ENCODE measurements at regions not wholly inside any gene's neighbourhood (a gene's known extent, or its start where the extent isn't known, plus 50 kb on each side); places are given as distances from the start of the nearest gene placed in this dataset.

- ChIA-PET POLR2A (no interaction called here), CTCF (interaction anchor here (1.2 kb wide), 1 partner anchor 16 kb away, joined by 3 read pairs; no protein-coding TSS in a partner anchor)
- no peaks in the 10 kb centered on the region for H3K4me1 Mint-ChIP-seq
- Histone ChIP-seq H3K36me3 (ENCODE audit: insufficient read depth, low read length) (no peaks in the 10 kb centered on the region), H3K27me3 (ENCODE audit: insufficient read depth, low read length, poor library complexity, severe bottlenecking) (no peaks in the 10 kb centered on the region), H3K4me1 (ENCODE audit: insufficient read depth, low read length) (no peaks in the 10 kb centered on the region), H3K27ac (ENCODE audit: low read depth, low read length) (no peak overlapping the region), H3K9me3 (ENCODE audit: low read length) (no peaks in the 10 kb centered on the region), H3K4me3 (ENCODE audit: low read length) (no peak overlapping the region)
- no peaks in the 10 kb centered on the region for H3K36me3 Mint-ChIP-seq
- H3K27ac Mint-ChIP-seq = no peak overlapping the region
- no peaks in the 10 kb centered on the region for H3K9me3 Mint-ChIP-seq
- H3K4me3 Mint-ChIP-seq = no peak overlapping the region
- no peak for DNase-seq
- H3K27me3 Mint-ChIP-seq = peaks cover 11 to 17% of the 10 kb centered on the region in 2 donors
Observed at GRCh38 chr1:13911697-13912619, 212.0 kb downstream of the PRDM2 start.

- H3K36me3 Mint-ChIP-seq = no peaks in the 10 kb centered on the region
- peaks cover 11 to 18% of the 10 kb centered on the region in 2 donors for H3K27me3 Mint-ChIP-seq
- ChIA-PET POLR2A (no interaction called here), CTCF (interaction anchor here (1.2 kb wide), 1 partner anchor 15 kb away, joined by 3 read pairs; no protein-coding TSS in a partner anchor)
- no peaks in the 10 kb centered on the region for H3K4me1 Mint-ChIP-seq
- no peaks in the 10 kb centered on the region for H3K27me3 ChIP-seq (ENCODE audit: insufficient read depth, low read length, poor library complexity, severe bottlenecking)
- no peak overlapping the region for H3K27ac ChIP-seq (ENCODE audit: low read depth, low read length)
- H3K9me3 Mint-ChIP-seq = no peaks in the 10 kb centered on the region
- no peak for DNase-seq
- no peak overlapping the region for H3K4me3 Mint-ChIP-seq
- no peaks in the 10 kb centered on the region for H3K9me3 ChIP-seq (ENCODE audit: low read length)
- no peaks in the 10 kb centered on the region for H3K36me3 ChIP-seq (ENCODE audit: insufficient read depth, low read length)
- no peak overlapping the region for H3K27ac Mint-ChIP-seq
- no peaks in the 10 kb centered on the region for H3K4me1 ChIP-seq (ENCODE audit: insufficient read depth, low read length)
- no peak overlapping the region for H3K4me3 ChIP-seq (ENCODE audit: low read length)
Observed at GRCh38 chr1:13913396-13913795, 213.4 kb downstream of the PRDM2 start.

- no peaks in the 10 kb centered on the region for H3K36me3 Mint-ChIP-seq
- POLR2A ChIA-PET = no interaction called here
- no peaks in the 10 kb centered on the region for H3K27me3 ChIP-seq (ENCODE audit: insufficient read depth, low read length, poor library complexity, severe bottlenecking)
- no peaks in the 10 kb centered on the region for H3K9me3 Mint-ChIP-seq
- no peaks in the 10 kb centered on the region for H3K9me3 ChIP-seq (ENCODE audit: low read length)
- no peak for DNase-seq
- CTCF ChIA-PET = no interaction called here
- H3K4me3 Mint-ChIP-seq = no peak overlapping the region
- H3K27ac Mint-ChIP-seq = no peak overlapping the region
- H3K36me3 ChIP-seq (ENCODE audit: insufficient read depth, low read length) = no peaks in the 10 kb centered on the region
- H3K27ac ChIP-seq (ENCODE audit: low read depth, low read length) = no peak overlapping the region
- H3K4me3 ChIP-seq (ENCODE audit: low read length) = no peak overlapping the region
- no peaks in the 10 kb centered on the region for H3K4me1 ChIP-seq (ENCODE audit: insufficient read depth, low read length)
- no peaks in the 10 kb centered on the region for H3K4me1 Mint-ChIP-seq
- peaks cover 9 to 25% of the 10 kb centered on the region in 2 donors for H3K27me3 Mint-ChIP-seq
Observed at GRCh38 chr1:13916530-13916929, 216.5 kb downstream of the PRDM2 start.

- Histone ChIP-seq H3K27ac (ENCODE audit: low read depth, low read length) (no peak overlapping the region), H3K27me3 (ENCODE audit: insufficient read depth, low read length, poor library complexity, severe bottlenecking) (no peaks in the 10 kb centered on the region), H3K9me3 (ENCODE audit: low read length) (no peaks in the 10 kb centered on the region), H3K36me3 (ENCODE audit: insufficient read depth, low read length) (no peaks in the 10 kb centered on the region), H3K4me1 (ENCODE audit: insufficient read depth, low read length) (no peaks in the 10 kb centered on the region), H3K4me3 (ENCODE audit: low read length) (no peak overlapping the region)
- H3K4me3 Mint-ChIP-seq = no peak overlapping the region
- no peak for DNase-seq
- POLR2A ChIA-PET = no interaction called here
- H3K27me3 Mint-ChIP-seq = peaks cover 7 to 25% of the 10 kb centered on the region in 2 donors
- H3K27ac Mint-ChIP-seq = no peak overlapping the region
- no peaks in the 10 kb centered on the region for H3K36me3 Mint-ChIP-seq
- H3K4me1 Mint-ChIP-seq = no peaks in the 10 kb centered on the region
- H3K9me3 Mint-ChIP-seq = no peaks in the 10 kb centered on the region
- CTCF ChIA-PET = interaction anchor here (0.8 kb wide), 1 partner anchor 21 kb away, joined by 3 read pairs; no protein-coding TSS in a partner anchor
Observed at GRCh38 chr1:13917607-13918006, 217.6 kb downstream of the PRDM2 start.

- Mint-ChIP-seq H3K4me3 (no peak overlapping the region), H3K36me3 (no peaks in the 10 kb centered on the region), H3K9me3 (no peaks in the 10 kb centered on the region), H3K27ac (no peak overlapping the region), H3K4me1 (no peaks in the 10 kb centered on the region), H3K27me3 (peaks cover 7 to 28% of the 10 kb centered on the region in 2 donors)
- no peak for DNase-seq
- CTCF ChIA-PET = no interaction called here
- no peaks in the 10 kb centered on the region for H3K36me3 ChIP-seq (ENCODE audit: insufficient read depth, low read length)
- no peak overlapping the region for H3K27ac ChIP-seq (ENCODE audit: low read depth, low read length)
- no peaks in the 10 kb centered on the region for H3K27me3 ChIP-seq (ENCODE audit: insufficient read depth, low read length, poor library complexity, severe bottlenecking)
- H3K9me3 ChIP-seq (ENCODE audit: low read length) = no peaks in the 10 kb centered on the region
- no peaks in the 10 kb centered on the region for H3K4me1 ChIP-seq (ENCODE audit: insufficient read depth, low read length)
- no peak overlapping the region for H3K4me3 ChIP-seq (ENCODE audit: low read length)
- POLR2A ChIA-PET = no interaction called here
Observed at GRCh38 chr1:13918862-13919261, 218.9 kb downstream of the PRDM2 start.

- Mint-ChIP-seq H3K4me3 (no peak overlapping the region), H3K27me3 (peaks cover 4 to 28% of the 10 kb centered on the region in 2 donors), H3K9me3 (no peaks in the 10 kb centered on the region), H3K36me3 (no peaks in the 10 kb centered on the region), H3K4me1 (no peaks in the 10 kb centered on the region), H3K27ac (no peak overlapping the region)
- Histone ChIP-seq H3K27ac (ENCODE audit: low read depth, low read length) (no peak overlapping the region), H3K9me3 (ENCODE audit: low read length) (no peaks in the 10 kb centered on the region), H3K4me1 (ENCODE audit: insufficient read depth, low read length) (no peaks in the 10 kb centered on the region), H3K4me3 (ENCODE audit: low read length) (no peak overlapping the region), H3K36me3 (ENCODE audit: insufficient read depth, low read length) (no peaks in the 10 kb centered on the region), H3K27me3 (ENCODE audit: insufficient read depth, low read length, poor library complexity, severe bottlenecking) (no peaks in the 10 kb centered on the region)
- DNase-seq = no peak
- POLR2A ChIA-PET = no interaction called here
- CTCF ChIA-PET = no interaction called here
Observed at GRCh38 chr1:13921190-13921589, 221.2 kb downstream of the PRDM2 start.

GRCh38 chr1:13922466-13923110, 222.6 kb downstream of the PRDM2 start:
- H3K9me3 ChIP-seq (ENCODE audit: low read length) = no peaks in the 10 kb centered on the region
- Mint-ChIP-seq H3K4me1 (no peaks in the 10 kb centered on the region), H3K9me3 (no peaks in the 10 kb centered on the region), H3K27ac (no peak overlapping the region), H3K36me3 (no peaks in the 10 kb centered on the region), H3K27me3 (peaks cover 2 to 19% of the 10 kb centered on the region in 2 donors), H3K4me3 (no peak overlapping the region)
- no peaks in the 10 kb centered on the region for H3K27me3 ChIP-seq (ENCODE audit: insufficient read depth, low read length, poor library complexity, severe bottlenecking)
- no peaks in the 10 kb centered on the region for H3K36me3 ChIP-seq (ENCODE audit: insufficient read depth, low read length)
- H3K4me3 ChIP-seq (ENCODE audit: low read length) = no peak overlapping the region
- CTCF ChIA-PET = no interaction called here
- no peak overlapping the region for H3K27ac ChIP-seq (ENCODE audit: low read depth, low read length)
- POLR2A ChIA-PET = no interaction called here
- no peaks in the 10 kb centered on the region for H3K4me1 ChIP-seq (ENCODE audit: insufficient read depth, low read length)
- no peak for DNase-seq

GRCh38 chr1:13926556-13926955, 226.6 kb downstream of the PRDM2 start:
- no peak overlapping the region for H3K4me3 Mint-ChIP-seq

More at GRCh38 chr1:13926556-13926955, 226.6 kb downstream of the PRDM2 start:
- no peak overlapping the region for H3K4me3 ChIP-seq (ENCODE audit: low read length)
- H3K27me3 ChIP-seq (ENCODE audit: insufficient read depth, low read length, poor library complexity, severe bottlenecking) = no peaks in the 10 kb centered on the region
- no peaks in the 10 kb centered on the region for H3K36me3 ChIP-seq (ENCODE audit: insufficient read depth, low read length)
- ChIA-PET POLR2A (no interaction called here), CTCF (no interaction called here)
- H3K36me3 Mint-ChIP-seq = no peaks in the 10 kb centered on the region
- DNase-seq = no peak
- no peaks in the 10 kb centered on the region for H3K4me1 Mint-ChIP-seq
- no peaks in the 10 kb centered on the region for H3K9me3 ChIP-seq (ENCODE audit: low read length)
- H3K27ac Mint-ChIP-seq = no peak overlapping the region
- no peak overlapping the region for H3K27ac ChIP-seq (ENCODE audit: low read depth, low read length)
- peaks cover 2 to 18% of the 10 kb centered on the region in 2 donors for H3K27me3 Mint-ChIP-seq
- no peaks in the 10 kb centered on the region for H3K9me3 Mint-ChIP-seq
- H3K4me1 ChIP-seq (ENCODE audit: insufficient read depth, low read length) = no peaks in the 10 kb centered on the region
